HG03175 (cell line): ENCODE measurements at regions not wholly inside any gene's neighbourhood (a gene's known extent, or its start where the extent isn't known, plus 50 kb on each side); places are given as distances from the start of the nearest gene placed in this dataset.

Experiments
- ATAC-seq: cut with Tn5 transposase; IDR thresholded peaks from one replicate; pipeline ENCODE4 v1.9.1; 2021; ENCODE audit warnings: mild to moderate bottlenecking, moderate library complexity; ENCODE audit not compliant: unreplicated experiment

- no peak for ATAC-seq
Observed at GRCh38 chr10:58932577-58933314, 243.7 kb upstream of the PHYHIPL start.

- ATAC-seq, result no peak
Observed at GRCh38 chr10:58936364-58936763, 240.1 kb upstream of the PHYHIPL start.

- no peak for ATAC-seq
Observed at GRCh38 chr10:58937423-58937822, 239.0 kb upstream of the PHYHIPL start.

- no peak for ATAC-seq
Observed at GRCh38 chr10:58942724-58943123, 233.7 kb upstream of the PHYHIPL start.

GRCh38 chr10:58943256-58943890 is 233.1 kb upstream of the PHYHIPL start:
- ATAC-seq, result no peak

GRCh38 chr10:58943960-58944359 is 232.5 kb upstream of the PHYHIPL start:
- ATAC-seq, result no peak

GRCh38 chr10:58948303-58948702 is 228.1 kb upstream of the PHYHIPL start:
- ATAC-seq, result no peak

GRCh38 chr10:58950618-58951017 is 225.8 kb upstream of the PHYHIPL start:
- no peak for ATAC-seq

- ATAC-seq, result no peak
Observed at GRCh38 chr10:58951087-58951486, 225.4 kb upstream of the PHYHIPL start.

GRCh38 chr10:58951746-58952145 is 224.7 kb upstream of the PHYHIPL start:
- ATAC-seq, result no peak

GRCh38 chr10:58952162-58952601 is 224.3 kb upstream of the PHYHIPL start:
- ATAC-seq, result no peak

- peak; percentile 76 for ATAC-seq
Observed at GRCh38 chr10:58952747-58953466, 223.5 kb upstream of the PHYHIPL start.

- no peak for ATAC-seq
Observed at GRCh38 chr10:58954178-58954577, 222.3 kb upstream of the PHYHIPL start.

- no peak for ATAC-seq
Observed at GRCh38 chr10:58955615-58956014, 220.8 kb upstream of the PHYHIPL start.

- ATAC-seq, result no peak
Observed at GRCh38 chr10:58956926-58957325, 219.5 kb upstream of the PHYHIPL start.

- no peak for ATAC-seq
Observed at GRCh38 chr10:58957517-58957916, 218.9 kb upstream of the PHYHIPL start.

GRCh38 chr10:58963101-58963534 is 213.3 kb upstream of the PHYHIPL start:
- ATAC-seq, result no peak

GRCh38 chr10:58963723-58964124 is 212.7 kb upstream of the PHYHIPL start:
- ATAC-seq, result no peak

GRCh38 chr10:58965855-58966254 is 210.6 kb upstream of the PHYHIPL start:
- no peak for ATAC-seq

- ATAC-seq, result no peak
Observed at GRCh38 chr10:58967551-58968388, 208.7 kb upstream of the PHYHIPL start.

GRCh38 chr10:58968389-58968755 is 208.1 kb upstream of the PHYHIPL start:
- ATAC-seq, result no peak
